ENCODE measurements at regions not wholly inside any gene's neighbourhood (a gene's known extent, or its start where the extent isn't known, plus 50 kb on each side); places are given as distances from the start of the nearest gene placed in this dataset.

DNA sequence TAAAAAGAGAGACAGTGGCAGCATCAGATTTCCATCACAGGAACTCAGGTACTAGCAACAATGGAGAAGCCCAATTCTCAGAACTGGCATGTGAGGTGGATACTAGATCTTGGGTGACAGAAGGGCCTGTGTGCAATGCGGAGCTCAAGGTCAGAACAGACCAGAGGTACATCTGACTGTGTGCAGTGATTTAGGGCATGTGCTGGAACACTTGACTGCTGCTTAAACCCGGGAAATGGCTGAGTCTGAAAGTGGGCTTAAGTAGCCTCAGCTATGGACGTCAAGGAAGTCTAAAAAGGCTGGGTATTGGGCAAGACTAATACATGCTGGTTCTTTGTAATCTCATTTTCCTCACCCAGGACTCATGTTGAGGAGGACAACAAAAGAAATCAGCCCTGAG lies 182.2 kb downstream of the LACC1 start:
- POLR2A ChIA-PET (ENCODE audit: partially characterized antibody) = no interaction called here
- Histone ChIP-seq H2BK5ac (ENCODE audit: low read depth, low read length) (no peak overlapping the region), H3K14ac (ENCODE audit: insufficient read length) (no peak overlapping the region), H3K56ac (replicated peaks; ENCODE audit: insufficient read length, low read depth, low read length) (no peak overlapping the region), H2AFZ (ENCODE audit: low read length) (no peak overlapping the region), H3K79me2 (ENCODE audit: control insufficient read depth in 1 of 2, insufficient read depth in 2 of 2, low read length in 2 of 2) (no peaks in the 10 kb centered on the region), H3K4me2 (ENCODE audit: insufficient read depth in 1 of 2, low read depth in 2 of 2, low read length in 2 of 2) (no peak overlapping the region), H3K36me3 (ENCODE audit: control insufficient read depth in 2 of 4, insufficient read depth in 4 of 4, low read length in 3 of 4) (no peaks in the 10 kb centered on the region), H3K23ac (ENCODE audit: insufficient read length) (no peak overlapping the region), H2BK120ac (replicated peaks; ENCODE audit: low read depth, low read length) (no peak overlapping the region), H3K79me1 (ENCODE audit: low read depth, low read length) (no peaks in the 10 kb centered on the region), H2BK20ac (ENCODE audit: low read length) (no peak overlapping the region), H4K91ac (replicated peaks; ENCODE audit: insufficient read length, low read length) (no peak overlapping the region), H2BK15ac (ENCODE audit: low read length) (no peak overlapping the region), H4K5ac (ENCODE audit: insufficient read length, low read depth, low read length) (no peak overlapping the region), H3K9ac (replicated peaks in 1 of 4; ENCODE audit: extremely low read depth in 1 of 4, low read depth in 3 of 4, low read length in 3 of 4) (no peak overlapping the region), H3K18ac (ENCODE audit: extremely low read depth, low read length) (no peak overlapping the region), H3K4ac (replicated peaks; ENCODE audit: insufficient read length, low read depth, low read length) (no peak overlapping the region), H2AK5ac (ENCODE audit: low read depth, low read length) (no peak overlapping the region), H2BK12ac (ENCODE audit: low read depth, low read length) (no peak overlapping the region), H3K4me1 (replicated peaks in 1 of 4; ENCODE audit: control insufficient read depth in 3 of 4, insufficient read depth in 4 of 4, low read length in 3 of 4) (peaks cover 0 to 9% (median 0%) of the 10 kb centered on the region in 4 experiments; a peak in 1 of 7 replicates), H4K20me1 (replicated peaks in 1 of 2; ENCODE audit: control insufficient read depth in 1 of 2, insufficient read depth in 2 of 2, low read length in 2 of 2) (no peaks in the 10 kb centered on the region), H3K23me2 (ENCODE audit: low read depth, low read length) (no peaks in the 10 kb centered on the region), H3K27me3 (replicated peaks in 1 of 4; ENCODE audit: control insufficient read depth in 3 of 4, extremely low read depth in 1 of 4, insufficient read depth in 3 of 4, low read length in 3 of 4) (peaks cover 0 to 2% (median 0%) of the 10 kb centered on the region in 4 experiments; a peak in 2 of 7 replicates), H3K27ac (ENCODE audit: low read depth, low read length) (no peak overlapping the region), H4K8ac (ENCODE audit: extremely low read depth, insufficient read depth, low read length) (no peak overlapping the region; the same call in 1 of the 2 replicates), H3K4me3 (ENCODE audit: extremely low read depth in 1 of 4, insufficient read depth in 2 of 4, low read depth in 3 of 4, low read length in 4 of 4) (no peak overlapping the region), H3K9me3 (ENCODE audit: insufficient read depth in 2 of 2, low read depth in 1 of 2, low read length in 1 of 2) (0 out of 4 replicates have a peak, but pooled peaks cover 0 to 4% of the 10 kb centered on the region in 2 experiments)
- TF ChIP-seq ASH2L (IDR thresholded peaks at IDR 0.05; ENCODE audit: low read length) (no peak), EGR1 (IDR thresholded peaks at IDR 0.05; ENCODE audit: borderline replicate concordance, low read depth, low read length) (no peak), MAFK (IDR thresholded peaks at IDR 0.05; ENCODE audit: low read depth, low read length) (no peak), NANOG (IDR thresholded peaks at IDR 0.05; ENCODE audit: insufficient read depth, low read depth, low read length, poor library complexity, severe bottlenecking) (no peak), RFX5 (IDR thresholded peaks at IDR 0.05; ENCODE audit: borderline replicate concordance, low read depth, low read length) (no peak), SIN3A (conservative IDR thresholded peaks at IDR 0.05 in 1 of 2, IDR thresholded peaks at IDR 0.05 in 1 of 2; ENCODE audit: low read depth in 1 of 2, low read length in 2 of 2) (no peak)
- DNase-seq (ENCODE audit: low read depth in 1 of 2, low spot score in 2 of 2) (no peak), FAIRE-seq (no peak)
- CTCF ChIA-PET (ENCODE audit: partially characterized antibody) = interaction anchor here (1.4 to 2.5 kb wide), 2 partner anchors 10 to 78 kb away, joined by 5 to 16 read pairs; no protein-coding TSS in a partner anchor
- WGBS, 2 experiments (ENCODE audit: extremely low coverage in 1 of 2, insufficient coverage in 1 of 2, insufficient read length in 1 of 2, insufficient replicate concordance in 2 of 2, low coverage in 1 of 2, low lambda C conversion rate in 2 of 2, missing lambda C conversion rate in 1 of 2) = 92% methylated on average over 3 of the region's 3 CpGs; no CpG with 5 or more reads in 1 of the 2 experiments
